OCI-LY1 (cell line): ENCODE measurements at regions not wholly inside any gene's neighbourhood (a gene's known extent, or its start where the extent isn't known, plus 50 kb on each side); places are given as distances from the start of the nearest gene placed in this dataset.

Experiments used
- H2AFZ ChIP-seq: fragments of 200-600 bp; sonication (generic), shearing (Covaris generic); 2 replicates; pipeline ENCODE4 v1.6.0; 2014; ENCODE audit warnings: antibody characterized with exemption, mild to moderate bottlenecking, low read length
- H3F3A ChIP-seq: fragments of 200-600 bp; sonication (generic), shearing (Covaris generic); 2 replicates; pipeline ENCODE4 v1.6.0; 2014; ENCODE audit warnings: mild to moderate bottlenecking, antibody characterized with exemption, low read length, moderate library complexity; ENCODE audit not compliant: insufficient read depth
- H3K27ac ChIP-seq: fragments of 200-600 bp; sonication (generic); 2 replicates; pipeline ENCODE4 v1.5.1; 2014; ENCODE audit warnings: low read length, mixed run types, mild to moderate bottlenecking, low read depth; ENCODE audit not compliant: poor library complexity, severe bottlenecking
- H3K27me3 ChIP-seq: fragments of 200-600 bp; sonication (generic); 2 replicates; pipeline ENCODE4 v1.6.0; 2014; ENCODE audit warnings: antibody characterized with exemption, mild to moderate bottlenecking, low read length, moderate library complexity; ENCODE audit not compliant: insufficient read depth
- H3K36me3 ChIP-seq: fragments of 200-600 bp; sonication (generic); 2 replicates; pipeline ENCODE4 v1.6.1; 2014; ENCODE audit warnings: mild to moderate bottlenecking, antibody characterized with exemption, low read length, moderate library complexity, mixed read lengths; ENCODE audit not compliant: insufficient read depth
- H3K4me1 ChIP-seq: fragments of 200-600 bp; sonication (generic); 2 replicates; pipeline ENCODE4 v1.5.1; 2014; ENCODE audit warnings: mild to moderate bottlenecking, low read length, moderate library complexity; ENCODE audit not compliant: insufficient read depth, severe bottlenecking
- H3K4me2 ChIP-seq: fragments of 200-600 bp; sonication (generic), shearing (Covaris generic); 2 replicates; pipeline ENCODE4 v1.6.1; 2014; ENCODE audit warnings: low read length
- H3K4me3 ChIP-seq: fragments of 200-600 bp; sonication (generic); 2 replicates; pipeline ENCODE4 v1.5.1; 2014; ENCODE audit warnings: low read length, low read depth, mild to moderate bottlenecking, mixed read lengths; ENCODE audit not compliant: poor library complexity, severe bottlenecking
- H3K79me2 ChIP-seq: fragments of 200-600 bp; shearing (Covaris generic); 2 replicates; pipeline ENCODE4 v1.6.1; 2016; ENCODE audit warnings: mixed run types, low read length, mixed read lengths; ENCODE audit not compliant: insufficient read depth
- H3K9ac ChIP-seq: fragments of 200-600 bp; sonication (generic), shearing (Covaris generic); 2 replicates; pipeline ENCODE4 v1.6.1; 2014; ENCODE audit warnings: mild to moderate bottlenecking, low read length, mixed read lengths
- H3K9me2 ChIP-seq: fragments of 200-600 bp; sonication (generic), shearing (Covaris generic); 2 replicates; pipeline ENCODE4 v1.6.1; 2014; ENCODE audit warnings: low read depth, mild to moderate bottlenecking, low read length, mixed read lengths
- H3K9me3 ChIP-seq: fragments of 200-600 bp; shearing (Covaris generic); 2 replicates; pipeline ENCODE4 v1.6.1; 2014; ENCODE audit warnings: low read length, mixed read lengths
- H4K20me1 ChIP-seq: fragments of 200-600 bp; sonication (generic), shearing (Covaris generic); 2 replicates; pipeline ENCODE4 v1.6.0; 2016; ENCODE audit warnings: mild to moderate bottlenecking, low read length; ENCODE audit not compliant: insufficient read depth
- CTCF ChIP-seq: fragments of 200-600 bp; sonication (generic), shearing (Covaris generic); IDR thresholded peaks from 2 replicates; pipeline ENCODE4 v1.5.1; 2017; ENCODE audit warnings: mild to moderate bottlenecking, antibody characterized with exemption, low read length, moderate library complexity, mixed read lengths
- EZH2 ChIP-seq: fragments of 200-600 bp; sonication (generic), shearing (Covaris generic); IDR thresholded peaks from 2 replicates; pipeline ENCODE4 v1.8.0; 2017; ENCODE audit warnings: borderline replicate concordance, mixed run types, mild to moderate bottlenecking, antibody characterized with exemption, low read length, moderate library complexity, mixed read lengths

DNA sequence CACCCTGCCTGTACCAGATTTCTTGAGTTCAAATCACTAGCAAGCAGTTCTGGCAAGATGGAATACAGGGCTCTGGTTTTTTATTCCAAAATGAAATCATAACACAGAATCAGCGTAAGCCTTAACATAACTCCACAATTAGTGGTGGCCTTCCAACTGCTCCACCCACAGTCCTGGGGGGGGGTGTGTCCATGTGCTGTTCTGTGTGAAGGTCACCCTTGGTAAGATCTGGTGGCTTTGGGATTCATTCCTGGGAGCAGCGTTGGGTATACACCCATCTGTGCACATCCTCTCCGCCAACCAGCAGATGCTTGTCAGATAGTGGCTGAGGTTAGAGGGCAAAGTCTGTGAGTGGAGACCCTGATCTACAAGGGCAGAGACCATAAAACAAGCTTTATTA is 49.9 kb upstream of the CD83 start:
- Histone ChIP-seq H3K79me2 (no peaks in the 10 kb centered on the region), H3K9me2 (no peaks in the 10 kb centered on the region), H3K27ac (no peak overlapping the region), H4K20me1 (no peaks in the 10 kb centered on the region), H3K4me1 (no peaks in the 10 kb centered on the region), H3K4me2 (no peak overlapping the region), H3K9ac (no peak overlapping the region), H3K36me3 (no peaks in the 10 kb centered on the region), H3F3A (no peaks in the 10 kb centered on the region), H3K27me3 (no peaks in the 10 kb centered on the region), H2AFZ (no peak overlapping the region), H3K9me3 (0 out of 2 replicates have a peak, but pooled peaks cover under 1% of the 10 kb centered on the region), H3K4me3 (no peak overlapping the region)
- TF ChIP-seq EZH2 (no peak), CTCF (no peak)
